Activated B cell treated with CpG ODN at 0.5 μM for 24 hours (primary cell): ENCODE measurements at regions not wholly inside any gene's neighbourhood (a gene's known extent, or its start where the extent isn't known, plus 50 kb on each side); places are given as distances from the start of the nearest gene placed in this dataset.

Source experiments
- ATAC-seq: fragments of 200-7000 bp; cut with Tn5 transposase; one replicate; pipeline ENCODE4 v1.10.0; 2021; ENCODE audit warnings: low read depth, mild to moderate bottlenecking, moderate library complexity
- CTCF ChIA-PET: fragments of 350-600 bp; sonication (Branson Sonifier 250); formaldehyde crosslinking; loops from one replicate; lab custom pipeline; 2021; ENCODE audit warnings: antibody characterized with exemption; lab: Charles Lee
- POLR2A ChIA-PET: fragments of 350-600 bp; sonication (Branson Sonifier 250); formaldehyde crosslinking; loops from one replicate; lab custom pipeline; 2021; ENCODE audit warnings: antibody characterized with exemption; lab: Charles Lee
- DNase-seq: peaks from one replicate; pipeline ENCODE4 v3.0.0; 2022
- H3K27ac Mint-ChIP-seq: one replicate; pipeline ENCODE4 v1.8.0; 2020; ENCODE audit warnings: mixed read lengths
- H3K27me3 Mint-ChIP-seq: one replicate; pipeline ENCODE4 v1.8.0; 2021; ENCODE audit warnings: mixed read lengths
- H3K36me3 Mint-ChIP-seq: one replicate; pipeline ENCODE4 v1.8.0; 2021; ENCODE audit warnings: low read depth, mixed read lengths
- H3K4me1 Mint-ChIP-seq: one replicate; pipeline ENCODE4 v1.8.0; 2021; ENCODE audit warnings: mixed read lengths
- H3K4me3 Mint-ChIP-seq: one replicate; pipeline ENCODE4 v1.8.0; 2020; ENCODE audit warnings: mild to moderate bottlenecking, mixed read lengths
- H3K9me3 Mint-ChIP-seq: one replicate; pipeline ENCODE4 v1.8.0; 2020; ENCODE audit warnings: mixed read lengths
- CTCF ChIP-seq: fragments of 200-600 bp; IDR thresholded peaks from one replicate; pipeline ENCODE4 v1.8.0; 2022; ENCODE audit warnings: antibody characterized with exemption, mild to moderate bottlenecking
- intact Hi-C: fragments of 100-400 bp; cut with micrococcal nuclease; formaldehyde crosslinking; loops from one replicate; pipeline ENCODE4 v1.15.1; 2024

- no peak for ATAC-seq
- ChIA-PET POLR2A (no interaction called here), CTCF (no interaction called here)
- Mint-ChIP-seq H3K27ac (no peak overlapping the region), H3K4me1 (no peaks in the 10 kb centered on the region), H3K9me3 (no peaks in the 10 kb centered on the region), H3K27me3 (peaks cover 6% of the 10 kb centered on the region), H3K4me3 (no peak overlapping the region), H3K36me3 (no peaks in the 10 kb centered on the region)
- intact Hi-C loops = no loop called here
- TF ChIP-seq CTCF = no peak
- DNase-seq = no peak
These were observed 516.2 kb downstream of the HAPSTR1 start for GRCh38 chr16:9607515-9608230.

- no peaks in the 10 kb centered on the region for H3K36me3 Mint-ChIP-seq
- intact Hi-C loops = no loop called here
- ChIA-PET POLR2A (no interaction called here), CTCF (no interaction called here)
- no peak overlapping the region for H3K27ac Mint-ChIP-seq
- H3K4me3 Mint-ChIP-seq = no peak overlapping the region
- peaks cover 3% of the 10 kb centered on the region for H3K27me3 Mint-ChIP-seq
- ATAC-seq = no peak
- no peaks in the 10 kb centered on the region for H3K9me3 Mint-ChIP-seq
- H3K4me1 Mint-ChIP-seq = no peaks in the 10 kb centered on the region
- TF ChIP-seq CTCF = no peak
- DNase-seq = no peak
These were observed 519.3 kb downstream of the HAPSTR1 start for GRCh38 chr16:9610727-9611126.

- intact Hi-C loops = no loop called here
- H3K4me3 Mint-ChIP-seq = no peak overlapping the region
These were observed 520.8 kb downstream of the HAPSTR1 start for GRCh38 chr16:9612267-9612666.

GRCh38 chr16:9614389-9614788 lies 522.9 kb downstream of the HAPSTR1 start:
- no peaks in the 10 kb centered on the region for H3K4me1 Mint-ChIP-seq
- POLR2A ChIA-PET = no interaction called here
- no peak for TF ChIP-seq CTCF
- H3K36me3 Mint-ChIP-seq = no peaks in the 10 kb centered on the region
- H3K27me3 Mint-ChIP-seq = peaks cover 11% of the 10 kb centered on the region
- H3K9me3 Mint-ChIP-seq = no peaks in the 10 kb centered on the region
- no peak overlapping the region for H3K27ac Mint-ChIP-seq
- no peak overlapping the region for H3K4me3 Mint-ChIP-seq
- intact Hi-C loops = no loop called here
- ATAC-seq (no peak), DNase-seq (no peak)
- CTCF ChIA-PET = no interaction called here

More at GRCh38 chr16:9612267-9612666, 520.8 kb downstream of the HAPSTR1 start:
- Mint-ChIP-seq H3K4me1 (no peaks in the 10 kb centered on the region), H3K9me3 (no peaks in the 10 kb centered on the region), H3K36me3 (no peaks in the 10 kb centered on the region), H3K27ac (no peak overlapping the region), H3K27me3 (peaks cover 11% of the 10 kb centered on the region)
- DNase-seq (no peak), ATAC-seq (no peak)
- no peak for TF ChIP-seq CTCF
- ChIA-PET POLR2A (no interaction called here), CTCF (no interaction called here)

- ATAC-seq (no peak), DNase-seq (no peak)
- no peaks in the 10 kb centered on the region for H3K4me1 Mint-ChIP-seq
- no peak overlapping the region for H3K4me3 Mint-ChIP-seq
- peaks cover 2% of the 10 kb centered on the region for H3K27me3 Mint-ChIP-seq
- TF ChIP-seq CTCF = no peak
- ChIA-PET CTCF (no interaction called here), POLR2A (no interaction called here)
- no peak overlapping the region for H3K27ac Mint-ChIP-seq
- intact Hi-C loops = no loop called here
- peaks cover 6% of the 10 kb centered on the region for H3K9me3 Mint-ChIP-seq
- H3K36me3 Mint-ChIP-seq = no peaks in the 10 kb centered on the region
These were observed 530.8 kb downstream of the HAPSTR1 start for GRCh38 chr16:9622268-9622667.
